ENCODE measurements at regions not wholly inside any gene's neighbourhood (a gene's known extent, or its start where the extent isn't known, plus 50 kb on each side); places are given as distances from the start of the nearest gene placed in this dataset.

DNA sequence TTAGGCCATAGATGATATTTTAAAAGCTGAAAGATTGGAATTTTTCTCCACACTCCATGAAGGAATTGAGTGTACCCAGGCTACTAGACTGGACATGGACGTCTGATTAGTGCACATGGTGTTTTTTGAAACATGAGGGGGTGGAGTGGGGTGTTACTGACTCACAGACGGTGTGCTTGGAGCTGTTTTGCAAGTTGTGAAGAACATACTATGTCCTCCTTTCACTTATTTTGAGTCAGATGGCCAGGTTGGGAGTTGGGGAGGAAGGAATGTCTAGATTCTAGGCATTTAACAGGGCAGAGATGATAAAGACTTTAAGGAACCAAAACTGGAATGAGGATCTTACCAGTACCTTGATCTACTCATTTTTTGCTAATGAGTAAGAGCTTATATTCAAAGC, 158.1 kb upstream of the MTNR1B start:
- TF ChIP-seq, protein P1, sequence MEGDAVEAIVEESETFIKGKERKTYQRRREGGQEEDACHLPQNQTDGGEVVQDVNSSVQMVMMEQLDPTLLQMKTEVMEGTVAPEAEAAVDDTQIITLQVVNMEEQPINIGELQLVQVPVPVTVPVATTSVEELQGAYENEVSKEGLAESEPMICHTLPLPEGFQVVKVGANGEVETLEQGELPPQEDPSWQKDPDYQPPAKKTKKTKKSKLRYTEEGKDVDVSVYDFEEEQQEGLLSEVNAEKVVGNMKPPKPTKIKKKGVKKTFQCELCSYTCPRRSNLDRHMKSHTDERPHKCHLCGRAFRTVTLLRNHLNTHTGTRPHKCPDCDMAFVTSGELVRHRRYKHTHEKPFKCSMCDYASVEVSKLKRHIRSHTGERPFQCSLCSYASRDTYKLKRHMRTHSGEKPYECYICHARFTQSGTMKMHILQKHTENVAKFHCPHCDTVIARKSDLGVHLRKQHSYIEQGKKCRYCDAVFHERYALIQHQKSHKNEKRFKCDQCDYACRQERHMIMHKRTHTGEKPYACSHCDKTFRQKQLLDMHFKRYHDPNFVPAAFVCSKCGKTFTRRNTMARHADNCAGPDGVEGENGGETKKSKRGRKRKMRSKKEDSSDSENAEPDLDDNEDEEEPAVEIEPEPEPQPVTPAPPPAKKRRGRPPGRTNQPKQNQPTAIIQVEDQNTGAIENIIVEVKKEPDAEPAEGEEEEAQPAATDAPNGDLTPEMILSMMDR (conservative IDR thresholded peaks at IDR 0.05; ENCODE audit: low read depth in 2 of 2) = no peak
- TF ChIP-seq EZH2 (IDR thresholded peaks at IDR 0.05; ENCODE audit: low read depth, unreplicated experiment) (no peak), JUNB (IDR thresholded peaks at IDR 0.05; ENCODE audit: unreplicated experiment) (no peak), POLR2AphosphoS5 (IDR thresholded peaks at IDR 0.05; ENCODE audit: low read depth) (no peak), CREB1 (CRISPR knock-in tag; IDR thresholded peaks at IDR 0.05; ENCODE audit: low read depth) (no peak), STAT1 (IDR thresholded peaks at IDR 0.05; ENCODE audit: unreplicated experiment) (no peak), EZH2phosphoT487 (IDR thresholded peaks at IDR 0.05; ENCODE audit: unreplicated experiment) (no peak)
- TF ChIP-seq, protein P2, sequence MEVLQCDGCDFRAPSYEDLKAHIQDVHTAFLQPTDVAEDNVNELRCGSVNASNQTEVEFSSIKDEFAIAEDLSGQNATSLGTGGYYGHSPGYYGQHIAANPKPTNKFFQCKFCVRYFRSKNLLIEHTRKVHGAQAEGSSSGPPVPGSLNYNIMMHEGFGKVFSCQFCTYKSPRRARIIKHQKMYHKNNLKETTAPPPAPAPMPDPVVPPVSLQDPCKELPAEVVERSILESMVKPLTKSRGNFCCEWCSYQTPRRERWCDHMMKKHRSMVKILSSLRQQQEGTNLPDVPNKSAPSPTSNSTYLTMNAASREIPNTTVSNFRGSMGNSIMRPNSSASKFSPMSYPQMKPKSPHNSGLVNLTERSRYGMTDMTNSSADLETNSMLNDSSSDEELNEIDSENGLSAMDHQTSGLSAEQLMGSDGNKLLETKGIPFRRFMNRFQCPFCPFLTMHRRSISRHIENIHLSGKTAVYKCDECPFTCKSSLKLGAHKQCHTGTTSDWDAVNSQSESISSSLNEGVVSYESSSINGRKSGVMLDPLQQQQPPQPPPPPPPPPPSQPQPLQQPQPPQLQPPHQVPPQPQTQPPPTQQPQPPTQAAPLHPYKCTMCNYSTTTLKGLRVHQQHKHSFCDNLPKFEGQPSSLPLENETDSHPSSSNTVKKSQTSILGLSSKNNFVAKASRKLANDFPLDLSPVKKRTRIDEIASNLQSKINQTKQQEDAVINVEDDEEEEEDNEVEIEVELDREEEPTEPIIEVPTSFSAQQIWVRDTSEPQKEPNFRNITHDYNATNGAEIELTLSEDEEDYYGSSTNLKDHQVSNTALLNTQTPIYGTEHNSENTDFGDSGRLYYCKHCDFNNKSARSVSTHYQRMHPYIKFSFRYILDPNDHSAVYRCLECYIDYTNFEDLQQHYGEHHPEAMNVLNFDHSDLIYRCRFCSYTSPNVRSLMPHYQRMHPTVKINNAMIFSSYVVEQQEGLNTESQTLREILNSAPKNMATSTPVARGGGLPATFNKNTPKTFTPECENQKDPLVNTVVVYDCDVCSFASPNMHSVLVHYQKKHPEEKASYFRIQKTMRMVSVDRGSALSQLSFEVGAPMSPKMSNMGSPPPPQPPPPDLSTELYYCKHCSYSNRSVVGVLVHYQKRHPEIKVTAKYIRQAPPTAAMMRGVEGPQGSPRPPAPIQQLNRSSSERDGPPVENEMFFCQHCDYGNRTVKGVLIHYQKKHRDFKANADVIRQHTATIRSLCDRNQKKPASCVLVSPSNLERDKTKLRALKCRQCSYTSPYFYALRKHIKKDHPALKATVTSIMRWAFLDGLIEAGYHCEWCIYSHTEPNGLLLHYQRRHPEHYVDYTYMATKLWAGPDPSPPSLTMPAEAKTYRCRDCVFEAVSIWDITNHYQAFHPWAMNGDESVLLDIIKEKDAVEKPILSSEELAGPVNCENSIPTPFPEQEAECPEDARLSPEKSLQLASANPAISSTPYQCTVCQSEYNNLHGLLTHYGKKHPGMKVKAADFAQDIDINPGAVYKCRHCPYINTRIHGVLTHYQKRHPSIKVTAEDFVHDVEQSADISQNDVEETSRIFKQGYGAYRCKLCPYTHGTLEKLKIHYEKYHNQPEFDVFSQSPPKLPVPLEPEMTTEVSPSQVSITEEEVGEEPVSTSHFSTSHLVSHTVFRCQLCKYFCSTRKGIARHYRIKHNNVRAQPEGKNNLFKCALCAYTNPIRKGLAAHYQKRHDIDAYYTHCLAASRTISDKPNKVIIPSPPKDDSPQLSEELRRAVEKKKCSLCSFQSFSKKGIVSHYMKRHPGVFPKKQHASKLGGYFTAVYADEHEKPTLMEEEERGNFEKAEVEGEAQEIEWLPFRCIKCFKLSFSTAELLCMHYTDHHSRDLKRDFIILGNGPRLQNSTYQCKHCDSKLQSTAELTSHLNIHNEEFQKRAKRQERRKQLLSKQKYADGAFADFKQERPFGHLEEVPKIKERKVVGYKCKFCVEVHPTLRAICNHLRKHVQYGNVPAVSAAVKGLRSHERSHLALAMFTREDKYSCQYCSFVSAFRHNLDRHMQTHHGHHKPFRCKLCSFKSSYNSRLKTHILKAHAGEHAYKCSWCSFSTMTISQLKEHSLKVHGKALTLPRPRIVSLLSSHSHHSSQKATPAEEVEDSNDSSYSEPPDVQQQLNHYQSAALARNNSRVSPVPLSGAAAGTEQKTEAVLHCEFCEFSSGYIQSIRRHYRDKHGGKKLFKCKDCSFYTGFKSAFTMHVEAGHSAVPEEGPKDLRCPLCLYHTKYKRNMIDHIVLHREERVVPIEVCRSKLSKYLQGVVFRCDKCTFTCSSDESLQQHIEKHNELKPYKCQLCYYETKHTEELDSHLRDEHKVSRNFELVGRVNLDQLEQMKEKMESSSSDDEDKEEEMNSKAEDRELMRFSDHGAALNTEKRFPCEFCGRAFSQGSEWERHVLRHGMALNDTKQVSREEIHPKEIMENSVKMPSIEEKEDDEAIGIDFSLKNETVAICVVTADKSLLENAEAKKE (CRISPR knock-in tag; IDR thresholded peaks at IDR 0.05) = no peak
- TF ChIP-seq, protein P3, sequence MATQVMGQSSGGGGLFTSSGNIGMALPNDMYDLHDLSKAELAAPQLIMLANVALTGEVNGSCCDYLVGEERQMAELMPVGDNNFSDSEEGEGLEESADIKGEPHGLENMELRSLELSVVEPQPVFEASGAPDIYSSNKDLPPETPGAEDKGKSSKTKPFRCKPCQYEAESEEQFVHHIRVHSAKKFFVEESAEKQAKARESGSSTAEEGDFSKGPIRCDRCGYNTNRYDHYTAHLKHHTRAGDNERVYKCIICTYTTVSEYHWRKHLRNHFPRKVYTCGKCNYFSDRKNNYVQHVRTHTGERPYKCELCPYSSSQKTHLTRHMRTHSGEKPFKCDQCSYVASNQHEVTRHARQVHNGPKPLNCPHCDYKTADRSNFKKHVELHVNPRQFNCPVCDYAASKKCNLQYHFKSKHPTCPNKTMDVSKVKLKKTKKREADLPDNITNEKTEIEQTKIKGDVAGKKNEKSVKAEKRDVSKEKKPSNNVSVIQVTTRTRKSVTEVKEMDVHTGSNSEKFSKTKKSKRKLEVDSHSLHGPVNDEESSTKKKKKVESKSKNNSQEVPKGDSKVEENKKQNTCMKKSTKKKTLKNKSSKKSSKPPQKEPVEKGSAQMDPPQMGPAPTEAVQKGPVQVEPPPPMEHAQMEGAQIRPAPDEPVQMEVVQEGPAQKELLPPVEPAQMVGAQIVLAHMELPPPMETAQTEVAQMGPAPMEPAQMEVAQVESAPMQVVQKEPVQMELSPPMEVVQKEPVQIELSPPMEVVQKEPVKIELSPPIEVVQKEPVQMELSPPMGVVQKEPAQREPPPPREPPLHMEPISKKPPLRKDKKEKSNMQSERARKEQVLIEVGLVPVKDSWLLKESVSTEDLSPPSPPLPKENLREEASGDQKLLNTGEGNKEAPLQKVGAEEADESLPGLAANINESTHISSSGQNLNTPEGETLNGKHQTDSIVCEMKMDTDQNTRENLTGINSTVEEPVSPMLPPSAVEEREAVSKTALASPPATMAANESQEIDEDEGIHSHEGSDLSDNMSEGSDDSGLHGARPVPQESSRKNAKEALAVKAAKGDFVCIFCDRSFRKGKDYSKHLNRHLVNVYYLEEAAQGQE (IDR thresholded peaks at IDR 0.05; ENCODE audit: unreplicated experiment) = no peak

Data from GM23338 (cell line).